BJ (cell line): ENCODE measurements at regions not wholly inside any gene's neighbourhood (a gene's known extent, or its start where the extent isn't known, plus 50 kb on each side); places are given as distances from the start of the nearest gene placed in this dataset.

Experiments used
- CTCF ChIA-PET: fragments of 350-600 bp; formaldehyde crosslinking; extraction: SDS; loops from one replicate; lab custom pipeline; 2021; ENCODE audit warnings: antibody characterized with exemption, inconsistent platforms; lab: Yijun Ruan, JAX
- POLR2A ChIA-PET: fragments of 300-600 bp; sonication (Branson Sonifier 250); formaldehyde crosslinking; extraction: SDS; loops from one replicate; lab custom pipeline; 2021; ENCODE audit warnings: antibody characterized with exemption; lab: Charles Lee
- DNase-seq: peaks from one replicate; pipeline ENCODE4 v3.0.0-alpha.2; 2011; ENCODE audit warnings: low read depth
- H3K27me3 ChIP-seq: 2 replicates; pipeline ENCODE4 v1.6.0; 2011; ENCODE audit warnings: low read length; ENCODE audit not compliant: control insufficient read depth, insufficient read depth
- H3K36me3 ChIP-seq: 2 replicates; pipeline ENCODE4 v1.5.1; 2011; ENCODE audit warnings: low read length; ENCODE audit not compliant: control insufficient read depth, insufficient read depth
- H3K4me3 ChIP-seq: 2 replicates; pipeline ENCODE4 v1.5.1; 2011; ENCODE audit warnings: low read depth, mild to moderate bottlenecking, control low read depth, low read length
- TF ChIP-seq, protein P1 (sequence below): IDR thresholded peaks from 2 replicates; pipeline ENCODE4 v1.5.1; 2011; ENCODE audit warnings: low read depth, mild to moderate bottlenecking, control low read depth, inconsistent platforms, low read length, moderate library complexity; ENCODE audit not compliant: insufficient read depth

DNA sequence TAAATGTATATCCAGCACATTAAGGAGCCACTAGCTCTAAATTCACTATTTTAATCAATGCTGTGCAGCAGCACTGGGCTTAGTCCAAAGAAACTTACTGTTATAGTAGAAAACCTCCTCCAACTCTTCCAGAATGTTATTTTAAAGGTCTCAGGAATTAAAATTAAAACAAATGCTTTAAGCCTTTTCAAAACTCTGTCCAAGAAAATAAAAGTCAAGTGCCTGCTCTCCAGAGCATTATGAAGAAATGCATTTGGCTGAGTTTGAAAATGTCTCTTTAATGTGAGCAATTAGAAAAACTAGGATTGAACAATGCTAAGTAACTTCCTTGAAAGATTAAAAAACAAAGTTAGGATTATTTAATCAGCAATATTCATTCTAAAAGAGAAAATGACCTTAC is 322.4 kb upstream of the DCN start:
- POLR2A ChIA-PET, result no interaction called here
- CTCF ChIA-PET, result no interaction called here

DNA sequence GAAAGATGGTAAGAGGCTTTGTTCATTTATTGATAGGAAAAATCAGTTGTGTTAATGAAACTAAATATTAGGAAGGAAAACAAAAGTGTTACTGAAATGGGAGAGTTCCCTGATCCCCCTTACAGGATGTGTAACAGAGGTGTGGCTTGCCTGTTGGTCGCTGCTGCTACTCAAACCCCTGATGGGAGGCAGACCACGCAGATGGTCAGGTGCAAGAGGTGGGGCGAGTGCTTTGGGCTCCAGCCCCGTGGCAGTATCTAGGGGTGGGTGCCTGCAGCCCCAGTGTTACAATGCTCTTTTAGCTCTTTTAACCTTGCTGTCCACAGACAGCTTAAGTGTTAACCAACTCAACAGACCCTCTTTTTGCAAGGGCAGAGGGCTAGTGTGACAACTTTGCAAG is 319.6 kb upstream of the DCN start:
- ChIA-PET POLR2A (no interaction called here), CTCF (no interaction called here)
- H3K36me3 ChIP-seq, result no peaks in the 10 kb centered on the region
- H3K4me3 ChIP-seq, result no peak overlapping the region
- TF ChIP-seq, protein P1, sequence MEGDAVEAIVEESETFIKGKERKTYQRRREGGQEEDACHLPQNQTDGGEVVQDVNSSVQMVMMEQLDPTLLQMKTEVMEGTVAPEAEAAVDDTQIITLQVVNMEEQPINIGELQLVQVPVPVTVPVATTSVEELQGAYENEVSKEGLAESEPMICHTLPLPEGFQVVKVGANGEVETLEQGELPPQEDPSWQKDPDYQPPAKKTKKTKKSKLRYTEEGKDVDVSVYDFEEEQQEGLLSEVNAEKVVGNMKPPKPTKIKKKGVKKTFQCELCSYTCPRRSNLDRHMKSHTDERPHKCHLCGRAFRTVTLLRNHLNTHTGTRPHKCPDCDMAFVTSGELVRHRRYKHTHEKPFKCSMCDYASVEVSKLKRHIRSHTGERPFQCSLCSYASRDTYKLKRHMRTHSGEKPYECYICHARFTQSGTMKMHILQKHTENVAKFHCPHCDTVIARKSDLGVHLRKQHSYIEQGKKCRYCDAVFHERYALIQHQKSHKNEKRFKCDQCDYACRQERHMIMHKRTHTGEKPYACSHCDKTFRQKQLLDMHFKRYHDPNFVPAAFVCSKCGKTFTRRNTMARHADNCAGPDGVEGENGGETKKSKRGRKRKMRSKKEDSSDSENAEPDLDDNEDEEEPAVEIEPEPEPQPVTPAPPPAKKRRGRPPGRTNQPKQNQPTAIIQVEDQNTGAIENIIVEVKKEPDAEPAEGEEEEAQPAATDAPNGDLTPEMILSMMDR, result no peak
- no peak for DNase-seq
- H3K27me3 ChIP-seq, result no peaks in the 10 kb centered on the region

More for the DNA sequence above, 322.4 kb upstream of the DCN start:
- TF ChIP-seq, protein P1, result no peak
- H3K36me3 ChIP-seq, result no peaks in the 10 kb centered on the region
- no peak for DNase-seq
- H3K27me3 ChIP-seq, result no peaks in the 10 kb centered on the region
- no peak overlapping the region for H3K4me3 ChIP-seq

DNA sequence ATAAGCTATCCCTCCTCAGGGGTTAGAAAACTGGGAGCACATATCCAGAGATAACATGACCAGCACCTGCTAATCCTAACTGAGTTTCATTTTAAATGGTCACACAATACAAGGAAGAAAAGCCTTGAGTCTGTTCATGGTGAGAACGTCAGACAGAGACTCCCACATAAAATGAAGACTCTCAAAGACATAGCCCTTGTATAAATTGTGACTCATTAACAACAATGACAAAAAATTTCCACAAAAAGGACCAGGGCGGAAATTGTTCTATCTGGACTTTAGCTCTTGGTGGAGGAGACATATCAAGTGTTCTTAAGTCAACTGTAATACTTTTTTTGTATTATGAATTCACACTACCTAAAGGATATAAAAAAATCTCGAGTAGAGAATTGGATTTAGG is 313.7 kb upstream of the DCN start:
- ChIA-PET CTCF (no interaction called here), POLR2A (interaction anchor here (0.6 kb wide), 1 partner anchor 736 kb away, joined by 5 read pairs; no protein-coding TSS in a partner anchor)
- TF ChIP-seq, protein P1, result no peak
- Histone ChIP-seq H3K36me3 (no peaks in the 10 kb centered on the region), H3K27me3 (no peaks in the 10 kb centered on the region), H3K4me3 (no peak overlapping the region)
- DNase-seq, result no peak

DNA sequence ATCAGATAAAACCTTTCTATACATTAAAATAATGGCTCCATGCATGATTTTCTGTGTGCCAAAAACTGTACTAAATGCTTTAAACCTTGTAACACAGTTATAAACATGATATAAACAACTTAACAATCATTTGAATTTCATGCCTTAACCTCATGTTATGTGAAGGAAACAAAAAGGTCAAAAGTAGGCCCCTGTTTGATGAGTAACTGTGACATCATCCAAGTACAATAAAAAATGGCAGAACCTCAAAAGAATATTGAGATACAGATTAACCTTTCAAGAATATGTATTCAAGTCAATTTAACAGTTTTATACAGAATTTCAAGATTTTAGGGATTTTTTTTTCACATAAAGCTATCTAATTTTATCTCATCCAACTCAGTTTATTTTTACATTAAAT is 310.7 kb upstream of the DCN start:
- no peak for DNase-seq
- H3K36me3 ChIP-seq, result no peaks in the 10 kb centered on the region
- ChIA-PET POLR2A (no interaction called here), CTCF (no interaction called here)
- H3K27me3 ChIP-seq, result no peaks in the 10 kb centered on the region
- TF ChIP-seq, protein P1, result no peak
- H3K4me3 ChIP-seq, result no peak overlapping the region

DNA sequence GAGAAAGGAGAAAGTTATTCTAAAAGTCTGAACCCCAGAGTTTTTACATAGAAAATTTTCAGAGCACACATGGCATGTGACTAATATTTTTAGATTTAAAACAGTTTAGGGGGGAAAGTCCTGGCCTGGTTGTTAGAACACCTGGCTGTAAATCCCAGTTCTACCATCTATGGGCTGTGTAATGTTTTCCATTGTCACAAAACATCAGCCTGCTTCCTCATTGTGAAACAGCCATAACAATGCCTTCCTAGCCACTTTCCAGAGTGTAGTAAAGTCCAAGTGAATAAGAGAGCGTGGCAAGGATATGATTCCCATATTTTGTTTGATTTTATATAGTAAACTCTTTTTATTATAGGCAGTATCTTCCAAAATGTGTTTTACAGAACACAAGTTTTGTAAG is 310.0 kb upstream of the DCN start:
- TF ChIP-seq, protein P1, result no peak
- Histone ChIP-seq H3K27me3 (no peaks in the 10 kb centered on the region), H3K36me3 (no peaks in the 10 kb centered on the region), H3K4me3 (no peak overlapping the region)
- DNase-seq, result no peak
- ChIA-PET CTCF (no interaction called here), POLR2A (no interaction called here)
